PC-9 (cell line): ENCODE measurements at regions not wholly inside any gene's neighbourhood (a gene's known extent, or its start where the extent isn't known, plus 50 kb on each side); places are given as distances from the start of the nearest gene placed in this dataset.

Source experiments
- BruUV-seq: library from RNA; stranded (reverse); fragments of 400-500 nt; replicated peaks from 2 replicates; lab custom pipeline; 2021; lab: Mats Ljungman, UMichigan
- CTCF ChIA-PET: fragments of 300-600 bp; sonication (Branson Sonifier 250); formaldehyde crosslinking; loops from one replicate; lab custom pipeline; 2022; ENCODE audit warnings: antibody characterized with exemption; lab: Charles Lee
- POLR2A ChIA-PET: fragments of 300-600 bp; sonication (Branson Sonifier 250); formaldehyde crosslinking; loops from one replicate; lab custom pipeline; 2022; ENCODE audit warnings: antibody characterized with exemption; ENCODE audit not compliant: unreplicated experiment; lab: Charles Lee
- DNase-seq, 2 experiments: peaks; one replicate each; pipeline versions ENCODE4 v3.0.0 to v3.0.0-alpha.2; 2015 to 2022; ENCODE audit warnings: mixed read lengths in 1 of 2
- H2AFZ ChIP-seq: fragments of 200-600 bp; sonication (generic); 2 replicates; pipeline ENCODE4 v1.8.1; 2017; ENCODE audit warnings: antibody characterized with exemption
- H3F3A ChIP-seq: fragments of 200-600 bp; sonication (generic); 2 replicates; pipeline ENCODE4 v1.8.1; 2017; ENCODE audit warnings: antibody characterized with exemption, mild to moderate bottlenecking, low read depth; ENCODE audit not compliant: insufficient read depth
- H3K27ac ChIP-seq: fragments of 200-600 bp; sonication (generic); 2 replicates; pipeline ENCODE4 v1.6.1; 2016; ENCODE audit warnings: mixed run types
- H3K27me3 ChIP-seq: fragments of 200-600 bp; sonication (generic); 2 replicates; pipeline ENCODE4 v1.6.1; 2016; ENCODE audit warnings: low read depth, mixed run types; ENCODE audit not compliant: insufficient read depth
- H3K36me3 ChIP-seq: fragments of 200-600 bp; sonication (generic); 2 replicates; pipeline ENCODE4 v1.6.1; 2016; ENCODE audit warnings: low read depth, mixed run types
- H3K4me1 ChIP-seq: fragments of 200-600 bp; sonication (generic); replicated peaks from 2 replicates; pipeline ENCODE4 v1.6.1; 2016; ENCODE audit warnings: mixed run types; ENCODE audit not compliant: insufficient read depth
- H3K4me2 ChIP-seq: fragments of 200-600 bp; sonication (generic); 2 replicates; pipeline ENCODE4 v1.6.1; 2017; ENCODE audit warnings: mixed run types
- H3K4me3 ChIP-seq: fragments of 200-600 bp; sonication (generic); 2 replicates; pipeline ENCODE4 v1.6.1; 2016; ENCODE audit warnings: mixed run types
- H3K79me2 ChIP-seq: fragments of 200-600 bp; sonication (generic); 2 replicates; pipeline ENCODE4 v1.6.1; 2017; ENCODE audit warnings: low read depth, mixed run types
- H3K9me2 ChIP-seq: fragments of 200-600 bp; sonication (generic); 2 replicates; pipeline ENCODE4 v1.8.1; 2017; ENCODE audit warnings: mild to moderate bottlenecking; ENCODE audit not compliant: insufficient read depth
- H3K9me3 ChIP-seq: fragments of 200-600 bp; sonication (generic); 2 replicates; pipeline ENCODE4 v1.8.1; 2016; ENCODE audit warnings: low read depth; ENCODE audit not compliant: insufficient read depth
- H4K20me1 ChIP-seq: fragments of 200-600 bp; sonication (generic); 2 replicates; pipeline ENCODE4 v1.8.1; 2017; ENCODE audit not compliant: insufficient read depth
- CTCF ChIP-seq: fragments of 200-600 bp; sonication (generic); conservative IDR thresholded peaks from 2 replicates; pipeline ENCODE4 v1.6.1; 2017; ENCODE audit warnings: mixed run types, antibody characterized with exemption, mild to moderate bottlenecking, moderate library complexity
- EZH2 ChIP-seq: fragments of 200-600 bp; sonication (generic); IDR thresholded peaks from 2 replicates; pipeline ENCODE4 v1.8.0; 2017; ENCODE audit warnings: antibody characterized with exemption, low read depth
- intact Hi-C: fragments of 100-400 bp; cut with micrococcal nuclease; formaldehyde crosslinking; loops from one replicate; pipeline ENCODE4 v1.10.0; 2022; ENCODE audit not compliant: unreplicated experiment

- Histone ChIP-seq H2AFZ (no peak overlapping the region), H3K4me3 (no peak overlapping the region), H3K9me2 (no peaks in the 10 kb centered on the region), H3K36me3 (no peaks in the 10 kb centered on the region), H3K27ac (no peak overlapping the region), H3K9me3 (no peaks in the 10 kb centered on the region), H3F3A (no peaks in the 10 kb centered on the region), H3K79me2 (no peaks in the 10 kb centered on the region), H3K4me1 (no peaks in the 10 kb centered on the region), H3K27me3 (peaks cover 15% of the 10 kb centered on the region), H4K20me1 (no peaks in the 10 kb centered on the region), H3K4me2 (no peak overlapping the region)
- CTCF ChIA-PET = no interaction called here
- intact Hi-C loops = no loop called here
- no peak for TF ChIP-seq CTCF
- no peak for TF ChIP-seq EZH2
- BruUV-seq = no TSS peak
- POLR2A ChIA-PET = no interaction called here
- no peak for DNase-seq
These were observed 95.6 kb upstream of the MKI67 start for GRCh38 chr10:128221807-128222206.

- Histone ChIP-seq H2AFZ (no peak overlapping the region), H3K27me3 (peaks cover 10% of the 10 kb centered on the region; the same call in 1 of the 2 replicates), H3K9me3 (no peaks in the 10 kb centered on the region), H3K27ac (no peak overlapping the region), H3K36me3 (no peaks in the 10 kb centered on the region), H3K4me1 (no peaks in the 10 kb centered on the region), H3K4me3 (no peak overlapping the region), H3F3A (no peaks in the 10 kb centered on the region), H3K4me2 (no peak overlapping the region), H3K79me2 (no peaks in the 10 kb centered on the region), H3K9me2 (no peaks in the 10 kb centered on the region), H4K20me1 (no peaks in the 10 kb centered on the region)
- intact Hi-C loops = no loop called here
- CTCF ChIA-PET = no interaction called here
- POLR2A ChIA-PET = no interaction called here
- DNase-seq = no peak
- no TSS peak for BruUV-seq
- TF ChIP-seq EZH2 (no peak), CTCF (no peak)
These were observed 96.2 kb upstream of the MKI67 start for GRCh38 chr10:128222332-128222849.

GRCh38 chr10:128230401-128230800 is 104.2 kb upstream of the MKI67 start:
- Histone ChIP-seq H3K27ac (no peak overlapping the region), H3K79me2 (no peaks in the 10 kb centered on the region), H3K36me3 (no peaks in the 10 kb centered on the region), H2AFZ (no peak overlapping the region), H3K27me3 (peaks cover 3% of the 10 kb centered on the region; the same call in 1 of the 2 replicates), H3K4me2 (no peak overlapping the region), H3K9me3 (no peaks in the 10 kb centered on the region), H3K9me2 (no peaks in the 10 kb centered on the region), H4K20me1 (no peaks in the 10 kb centered on the region), H3F3A (no peaks in the 10 kb centered on the region), H3K4me3 (no peak overlapping the region), H3K4me1 (no peaks in the 10 kb centered on the region)
- ChIA-PET POLR2A (no interaction called here), CTCF (no interaction called here)
- no TSS peak for BruUV-seq
- intact Hi-C loops = no loop called here
- no peak for DNase-seq
- TF ChIP-seq EZH2 = no peak
- TF ChIP-seq CTCF = no peak
